Kidney epithelial cell (primary cell): ENCODE measurements at regions not wholly inside any gene's neighbourhood (a gene's known extent, or its start where the extent isn't known, plus 50 kb on each side); places are given as distances from the start of the nearest gene placed in this dataset.

Experiments
- DNase-seq: peaks from one replicate; pipeline ENCODE4 v3.0.0-alpha.2; 2010; ENCODE audit warnings: low read depth
- H3K27me3 ChIP-seq: 2 replicates; pipeline ENCODE4 v1.6.0; 2011; ENCODE audit warnings: low read length; ENCODE audit not compliant: control insufficient read depth, insufficient read depth
- H3K36me3 ChIP-seq: 2 replicates; pipeline ENCODE4 v1.5.1; 2011; ENCODE audit warnings: low read length; ENCODE audit not compliant: control insufficient read depth, insufficient read depth
- H3K4me3 ChIP-seq: 2 replicates; pipeline ENCODE4 v1.5.1; 2011; ENCODE audit warnings: low read depth, mild to moderate bottlenecking, control low read depth, low read length
- TF ChIP-seq, protein P1 (sequence below): IDR thresholded peaks from 2 replicates; pipeline ENCODE4 v1.5.1; 2011; ENCODE audit warnings: mild to moderate bottlenecking, moderate library complexity, low read length, control low read depth, inconsistent platforms; ENCODE audit not compliant: insufficient read depth, poor library complexity, severe bottlenecking

DNA sequence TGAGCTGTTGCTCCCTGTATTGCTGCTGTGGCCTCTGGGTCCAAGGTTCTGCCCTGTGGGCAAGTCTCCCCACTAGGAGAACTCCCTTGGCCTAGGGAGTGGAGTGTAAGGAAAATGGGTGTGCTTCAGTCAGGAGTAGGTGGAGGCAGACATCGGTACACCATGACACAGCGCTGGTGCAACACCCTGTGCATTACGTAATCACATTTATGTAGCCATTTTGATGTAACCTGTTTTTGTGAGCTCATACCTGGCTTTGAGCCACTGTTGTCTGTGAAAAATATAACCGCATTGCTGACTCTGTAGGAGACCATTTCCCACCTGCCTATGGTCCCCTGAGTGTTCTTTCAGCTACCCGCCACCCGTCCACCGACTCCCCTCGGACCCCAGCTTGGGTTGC is 700.5 kb upstream of the AGA start:
- TF ChIP-seq, protein P1, sequence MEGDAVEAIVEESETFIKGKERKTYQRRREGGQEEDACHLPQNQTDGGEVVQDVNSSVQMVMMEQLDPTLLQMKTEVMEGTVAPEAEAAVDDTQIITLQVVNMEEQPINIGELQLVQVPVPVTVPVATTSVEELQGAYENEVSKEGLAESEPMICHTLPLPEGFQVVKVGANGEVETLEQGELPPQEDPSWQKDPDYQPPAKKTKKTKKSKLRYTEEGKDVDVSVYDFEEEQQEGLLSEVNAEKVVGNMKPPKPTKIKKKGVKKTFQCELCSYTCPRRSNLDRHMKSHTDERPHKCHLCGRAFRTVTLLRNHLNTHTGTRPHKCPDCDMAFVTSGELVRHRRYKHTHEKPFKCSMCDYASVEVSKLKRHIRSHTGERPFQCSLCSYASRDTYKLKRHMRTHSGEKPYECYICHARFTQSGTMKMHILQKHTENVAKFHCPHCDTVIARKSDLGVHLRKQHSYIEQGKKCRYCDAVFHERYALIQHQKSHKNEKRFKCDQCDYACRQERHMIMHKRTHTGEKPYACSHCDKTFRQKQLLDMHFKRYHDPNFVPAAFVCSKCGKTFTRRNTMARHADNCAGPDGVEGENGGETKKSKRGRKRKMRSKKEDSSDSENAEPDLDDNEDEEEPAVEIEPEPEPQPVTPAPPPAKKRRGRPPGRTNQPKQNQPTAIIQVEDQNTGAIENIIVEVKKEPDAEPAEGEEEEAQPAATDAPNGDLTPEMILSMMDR = no peak
- no peak for DNase-seq
- no peak overlapping the region for H3K4me3 ChIP-seq
- no peaks in the 10 kb centered on the region for H3K27me3 ChIP-seq
- H3K36me3 ChIP-seq = no peaks in the 10 kb centered on the region

DNA sequence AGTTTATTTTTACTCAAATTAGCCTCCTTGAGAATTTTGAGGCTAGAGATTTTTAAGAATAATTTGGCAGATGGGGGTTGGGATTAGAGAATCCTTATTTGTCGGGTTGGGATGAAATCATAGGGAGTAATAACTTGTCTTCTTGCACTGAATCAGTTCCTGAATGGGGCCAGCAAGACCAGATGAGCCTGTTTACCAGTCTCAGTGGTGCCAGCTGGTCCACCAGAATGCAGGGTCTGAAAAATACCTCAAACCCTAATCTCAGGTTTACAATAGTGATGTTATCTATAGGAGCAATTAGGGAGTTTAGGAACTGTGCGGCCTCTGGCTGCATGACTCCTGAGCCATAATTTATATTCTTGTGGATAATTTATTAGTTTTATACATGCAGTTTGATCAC is 705.9 kb upstream of the AGA start:
- no peak for DNase-seq

DNA sequence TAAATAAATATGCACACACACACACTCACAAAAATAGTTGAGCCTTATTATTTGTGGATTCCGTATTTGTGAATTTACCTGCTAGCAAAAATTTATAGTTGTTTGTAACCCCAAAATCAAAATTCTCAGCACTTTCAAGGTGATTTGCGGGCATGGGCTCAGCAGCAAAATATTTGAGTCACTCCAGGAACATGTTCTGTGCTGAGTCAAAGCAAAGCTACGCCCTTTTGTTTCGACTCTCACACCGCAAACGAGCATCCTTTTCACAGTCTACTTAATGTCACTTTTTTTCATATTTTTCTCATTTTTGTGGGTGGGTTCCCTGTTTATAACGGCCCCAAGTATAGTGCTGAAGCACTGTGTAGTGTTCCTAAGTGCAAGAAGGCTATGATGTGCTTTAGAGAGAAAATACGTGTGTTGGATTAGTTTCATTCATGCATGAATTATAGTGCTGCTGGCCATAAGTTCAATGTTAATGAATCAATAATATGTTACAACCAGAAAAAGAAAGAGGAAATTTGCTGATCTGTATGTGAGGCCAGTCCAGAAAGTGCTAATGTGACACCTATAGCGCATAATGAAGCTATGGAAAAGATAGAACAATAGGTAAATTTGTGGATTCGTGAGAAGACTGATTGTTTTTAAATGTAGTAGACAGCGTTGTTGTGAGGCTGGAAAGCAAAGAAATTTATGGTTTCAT is 723.2 kb upstream of the AGA start:
- TF ChIP-seq, protein P1 = no peak
- H3K36me3 ChIP-seq = no peaks in the 10 kb centered on the region
- H3K4me3 ChIP-seq = no peak overlapping the region
- no peak for DNase-seq
- no peaks in the 10 kb centered on the region for H3K27me3 ChIP-seq

More for the DNA sequence above, 705.9 kb upstream of the AGA start:
- TF ChIP-seq, protein P1 = no peak
- H3K27me3 ChIP-seq = no peaks in the 10 kb centered on the region
- no peak overlapping the region for H3K4me3 ChIP-seq
- no peaks in the 10 kb centered on the region for H3K36me3 ChIP-seq

DNA sequence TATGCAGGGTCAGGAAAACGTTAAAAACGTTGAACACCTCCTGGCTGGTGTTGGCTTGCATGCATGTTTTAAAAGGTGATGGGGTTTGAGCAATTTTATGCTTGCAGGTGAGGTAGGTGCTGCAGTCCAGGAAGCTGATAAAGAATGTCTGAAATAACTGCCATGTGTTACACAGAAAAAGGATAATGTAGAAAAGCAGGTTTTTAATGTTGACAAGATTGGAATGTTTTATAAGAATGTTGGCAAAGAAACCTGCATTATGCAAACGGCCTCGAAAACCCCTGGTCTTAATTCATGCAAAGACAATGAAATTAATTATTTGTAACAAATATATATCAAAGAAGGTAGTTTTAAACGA is 723.7 kb upstream of the AGA start:
- Histone ChIP-seq H3K27me3 (no peaks in the 10 kb centered on the region), H3K4me3 (no peak overlapping the region), H3K36me3 (no peaks in the 10 kb centered on the region)
- no peak for DNase-seq
- TF ChIP-seq, protein P1 = no peak

DNA sequence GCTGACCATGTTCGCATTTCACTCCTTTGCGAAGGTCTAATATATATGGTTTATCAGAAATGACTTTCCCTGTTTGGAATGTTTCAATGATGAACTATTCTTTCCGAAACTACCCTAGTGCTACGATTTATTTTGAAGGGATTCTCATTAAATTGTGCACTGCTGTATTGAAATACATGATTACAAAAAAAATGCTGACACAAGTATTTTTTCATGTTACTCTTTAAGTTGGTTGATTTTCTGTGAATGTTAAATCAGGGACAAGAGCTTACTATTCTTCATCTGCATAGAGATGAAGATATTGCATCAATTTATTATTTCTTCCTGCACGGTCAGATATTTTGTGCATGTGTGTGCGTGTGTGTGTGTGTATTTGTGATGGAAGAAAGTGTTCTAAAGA is 731.5 kb upstream of the AGA start:
- no peaks in the 10 kb centered on the region for H3K36me3 ChIP-seq
- H3K27me3 ChIP-seq = no peaks in the 10 kb centered on the region
- no peak for DNase-seq
- no peak overlapping the region for H3K4me3 ChIP-seq
- TF ChIP-seq, protein P1 = no peak

DNA sequence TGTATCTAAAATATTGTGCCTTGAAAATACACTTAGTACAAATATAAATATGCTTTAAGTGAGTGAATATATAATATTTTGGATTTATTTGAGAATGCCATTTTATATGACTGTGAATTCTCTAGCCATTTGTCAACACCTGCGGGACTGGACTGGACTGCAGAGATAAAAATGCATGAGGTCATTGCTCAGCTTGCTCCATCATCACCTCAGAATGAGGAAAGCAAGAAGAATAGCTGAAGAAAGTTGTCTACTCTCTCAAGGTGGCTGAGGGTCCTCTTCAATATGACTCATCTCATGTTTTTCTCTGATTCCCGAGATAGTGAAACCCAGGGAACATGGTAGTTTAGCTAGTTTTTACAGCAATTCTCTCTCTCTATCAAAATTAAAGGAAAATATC is 732.5 kb upstream of the AGA start:
- H3K4me3 ChIP-seq = no peak overlapping the region
- no peaks in the 10 kb centered on the region for H3K36me3 ChIP-seq
- TF ChIP-seq, protein P1 = no peak
- H3K27me3 ChIP-seq = no peaks in the 10 kb centered on the region
- no peak for DNase-seq
